Astrocyte of the cerebellum (primary cell): ENCODE measurements at regions not wholly inside any gene's neighbourhood (a gene's known extent, or its start where the extent isn't known, plus 50 kb on each side); places are given as distances from the start of the nearest gene placed in this dataset.

ENCODE experiments used
- DNase-seq: peaks from one replicate; pipeline ENCODE4 v3.0.0-alpha.2; 2011; ENCODE audit warnings: low read depth
- H3K4me3 ChIP-seq: 2 replicates; pipeline ENCODE4 v1.5.1; 2011; ENCODE audit warnings: mild to moderate bottlenecking, low read depth, low read length, moderate library complexity
- CTCF ChIP-seq: IDR thresholded peaks from 2 replicates; pipeline ENCODE4 v1.5.1; 2012; ENCODE audit warnings: low read length, low read depth, moderate library complexity, mild to moderate bottlenecking; ENCODE audit errors: missing control alignments
- in situ Hi-C: cut with HindIII; loops from 2 replicates; pipeline ENCODE4 v1.10.0; 2017; ENCODE audit warnings: low sequenced_read_pairs

- in situ Hi-C loops, result no loop called here
- no peak for TF ChIP-seq CTCF
- no peak overlapping the region for H3K4me3 ChIP-seq
- no peak for DNase-seq
Observed at GRCh38 chr6:22800451-22800850, 231.1 kb downstream of the HDGFL1 start.

- H3K4me3 ChIP-seq, result no peak overlapping the region
- in situ Hi-C loops, result no loop called here
- no peak for TF ChIP-seq CTCF
- no peak for DNase-seq
Observed at GRCh38 chr6:22801831-22802230, 232.5 kb downstream of the HDGFL1 start.

GRCh38 chr6:22804620-22805261, 235.4 kb downstream of the HDGFL1 start:
- TF ChIP-seq CTCF, result no peak
- in situ Hi-C loops, result no loop called here
- no peak for DNase-seq
- H3K4me3 ChIP-seq, result no peak overlapping the region

- in situ Hi-C loops, result no loop called here
- no peak for DNase-seq
- TF ChIP-seq CTCF, result no peak
- no peak overlapping the region for H3K4me3 ChIP-seq
Observed at GRCh38 chr6:22807261-22807660, 237.9 kb downstream of the HDGFL1 start.

- TF ChIP-seq CTCF, result no peak
- in situ Hi-C loops, result no loop called here
- no peak overlapping the region for H3K4me3 ChIP-seq
- DNase-seq, result no peak
Observed at GRCh38 chr6:22807818-22808217, 238.5 kb downstream of the HDGFL1 start.

- no peak overlapping the region for H3K4me3 ChIP-seq
- in situ Hi-C loops, result no loop called here
- no peak for DNase-seq
- TF ChIP-seq CTCF, result no peak
Observed at GRCh38 chr6:22808466-22808865, 239.1 kb downstream of the HDGFL1 start.

- DNase-seq, result no peak
- H3K4me3 ChIP-seq, result no peak overlapping the region
- in situ Hi-C loops, result no loop called here
- TF ChIP-seq CTCF, result no peak
Observed at GRCh38 chr6:22809370-22809769, 240.0 kb downstream of the HDGFL1 start.
